Upper lobe of left lung (tissue), 4 donors: ENCODE measurements at regions not wholly inside any gene's neighbourhood (a gene's known extent, or its start where the extent isn't known, plus 50 kb on each side); places are given as distances from the start of the nearest gene placed in this dataset.

ENCODE experiments used
- CTCF ChIP-seq, 6 experiments: fragments of 450-650 bp in 4 of 6; fragments of 200-600 bp in 2 of 6; sonication (generic) in 2 of 6; IDR thresholded peaks; one replicate each; pipeline ENCODE4 v1.5.1; 2016 to 2019; ENCODE audit warnings: antibody characterized with exemption in 6 of 6
- EP300 ChIP-seq, 4 donors: sonication (generic); formaldehyde crosslinking; IDR thresholded peaks; one replicate each; pipeline ENCODE4 v1.5.1; 2017; ENCODE audit warnings: antibody characterized with exemption in 4 of 4, control low read depth in 2 of 4
- POLR2A ChIP-seq, 4 donors: fragments of 450-650 bp; IDR thresholded peaks; one replicate each; pipeline ENCODE4 v1.5.1; 2016 to 2017; ENCODE audit warnings: antibody characterized with exemption in 4 of 4, mild to moderate bottlenecking in 2 of 4
- POLR2AphosphoS5 ChIP-seq, 2 donors: sonication (generic); formaldehyde crosslinking; IDR thresholded peaks; one replicate each; pipeline ENCODE4 v1.5.1; 2017; ENCODE audit warnings: antibody characterized with exemption in 2 of 2

- no peak for TF ChIP-seq EP300 (IDR thresholded peaks at IDR 0.05)
- TF ChIP-seq CTCF (IDR thresholded peaks at IDR 0.05) = no peak
- TF ChIP-seq POLR2A (IDR thresholded peaks at IDR 0.05) = no peak
- TF ChIP-seq POLR2AphosphoS5 (IDR thresholded peaks at IDR 0.05) = no peak
Measured at GRCh38 chr9:106156465-106156864, 462.1 kb downstream of the TMEM38B start.
